Pancreas (tissue), 10 donors: ENCODE measurements at regions not wholly inside any gene's neighbourhood (a gene's known extent, or its start where the extent isn't known, plus 50 kb on each side); places are given as distances from the start of the nearest gene placed in this dataset.

Experiments
- ATAC-seq, 4 donors: fragments of 200-7000 bp; cut with Tn5 transposase; one replicate each; pipeline versions ENCODE4 v1.8.0 to v1.9.1; 2020; ENCODE audit warnings: mild to moderate bottlenecking in 4 of 4, moderate library complexity in 4 of 4
- DNase-seq, 6 donors: peaks; one replicate each; pipeline ENCODE4 v3.0.0-alpha.2; 2020
- FAIRE-seq: peaks from 2 replicates; lab custom pipeline; 2012; peaks lifted over from hg19 to GRCh38; lab: Jason Lieb, UNC
- H3K27ac ChIP-seq, 4 donors: fragments of 200-600 bp; sonication (generic); 1 replicate in 3 of 4; 2 replicates in 1 of 4; pipeline versions ENCODE4 v1.5.0 to v1.8.0; 2020
- H3K27me3 ChIP-seq, 4 donors: fragments of 200-600 bp; one replicate each; pipeline ENCODE4 v1.8.0; 2021
- H3K36me3 ChIP-seq, 3 donors: fragments of 200-600 bp; sonication (generic) in 1 of 3; one replicate each; pipeline versions ENCODE4 v1.5.0 to v1.8.0; 2020 to 2021
- H3K4me1 ChIP-seq, 3 donors: fragments of 200-600 bp; one replicate each; pipeline ENCODE4 v1.8.0; 2021
- H3K4me3 ChIP-seq, 4 donors: fragments of 200-600 bp; sonication (generic) in 2 of 4; one replicate each; pipeline versions ENCODE4 v1.5.0 to v1.8.0; 2020 to 2021
- H3K9me3 ChIP-seq, 4 donors: fragments of 200-600 bp; one replicate each; pipeline ENCODE4 v1.8.0; 2021
- WGBS, 2 donors: extraction: QIAGEN DNeasy Blood & Tissue Kit; methylation state at CpG; one replicate each; pipeline ENCODE4 v1.1.7; 2013; 5-methylcytosine and 5-hydroxymethylcytosine counted together
- intact Hi-C, 3 donors: fragments of 100-400 bp; cut with DNase I; formaldehyde crosslinking; loops; one replicate each; pipeline versions ENCODE4 v1.11.1 to v1.14.2; 2022
- TF ChIP-seq, protein P1 (sequence below), 4 donors: fragments of 200-600 bp; sonication (generic) in 3 of 4; IDR thresholded peaks; one replicate each; pipeline versions ENCODE4 v1.5.0 to v1.8.0; 2021; ENCODE audit warnings: antibody characterized with exemption in 4 of 4
- donor health status: healthy with polysubstance abuse.
- donor health status: DM: no; HTN: no; CAD: no; lungs with moderate emphysema.
- donor health status: DM: no; HTN: no; CAD: no.
- donor health status: control.
- donor health status: control.
- donor health status: Bipolar disorder and iron deficiency.
- donor health status: DM: yes; HTN: yes; CAD: no.
- donor health status: DM: no; HTN: no; CAD: no.
- donor health status: DM: no; HTN: no; CAD: no.
- donor health status: DM: yes; HTN: yes; CAD: no.

DNA sequence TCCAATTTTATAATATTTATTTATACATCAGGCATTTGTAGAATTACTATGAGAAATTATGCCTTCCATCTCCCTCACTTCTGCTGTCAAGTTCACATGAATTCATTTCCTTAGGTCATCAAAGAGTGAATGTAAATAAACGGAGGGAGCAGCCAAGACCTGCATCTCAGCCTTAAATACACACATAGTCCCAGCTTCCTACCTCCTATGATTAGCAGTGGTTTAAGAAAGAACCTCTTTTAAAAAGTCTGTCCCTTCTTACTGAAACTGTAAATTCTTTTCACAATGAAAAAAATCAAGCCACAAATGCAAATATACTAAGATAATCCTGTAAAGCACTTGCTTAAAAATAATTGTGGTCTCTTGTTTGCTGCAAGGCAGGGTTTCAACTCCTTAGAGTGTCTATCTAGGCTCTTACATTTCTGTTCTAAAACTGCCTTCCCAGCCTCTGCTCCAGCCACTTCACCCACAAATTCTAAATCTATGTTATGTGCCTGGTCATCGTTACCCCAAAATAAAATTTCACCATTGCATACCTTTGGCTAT, 532.7 kb upstream of the FSHR start:
- no peak for FAIRE-seq
- WGBS, 2 donors = 31 to 33% methylated on average over 2 of the region's 2 CpGs
- TF ChIP-seq, protein P1, sequence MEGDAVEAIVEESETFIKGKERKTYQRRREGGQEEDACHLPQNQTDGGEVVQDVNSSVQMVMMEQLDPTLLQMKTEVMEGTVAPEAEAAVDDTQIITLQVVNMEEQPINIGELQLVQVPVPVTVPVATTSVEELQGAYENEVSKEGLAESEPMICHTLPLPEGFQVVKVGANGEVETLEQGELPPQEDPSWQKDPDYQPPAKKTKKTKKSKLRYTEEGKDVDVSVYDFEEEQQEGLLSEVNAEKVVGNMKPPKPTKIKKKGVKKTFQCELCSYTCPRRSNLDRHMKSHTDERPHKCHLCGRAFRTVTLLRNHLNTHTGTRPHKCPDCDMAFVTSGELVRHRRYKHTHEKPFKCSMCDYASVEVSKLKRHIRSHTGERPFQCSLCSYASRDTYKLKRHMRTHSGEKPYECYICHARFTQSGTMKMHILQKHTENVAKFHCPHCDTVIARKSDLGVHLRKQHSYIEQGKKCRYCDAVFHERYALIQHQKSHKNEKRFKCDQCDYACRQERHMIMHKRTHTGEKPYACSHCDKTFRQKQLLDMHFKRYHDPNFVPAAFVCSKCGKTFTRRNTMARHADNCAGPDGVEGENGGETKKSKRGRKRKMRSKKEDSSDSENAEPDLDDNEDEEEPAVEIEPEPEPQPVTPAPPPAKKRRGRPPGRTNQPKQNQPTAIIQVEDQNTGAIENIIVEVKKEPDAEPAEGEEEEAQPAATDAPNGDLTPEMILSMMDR (IDR thresholded peaks at IDR 0.05) = no peak

DNA sequence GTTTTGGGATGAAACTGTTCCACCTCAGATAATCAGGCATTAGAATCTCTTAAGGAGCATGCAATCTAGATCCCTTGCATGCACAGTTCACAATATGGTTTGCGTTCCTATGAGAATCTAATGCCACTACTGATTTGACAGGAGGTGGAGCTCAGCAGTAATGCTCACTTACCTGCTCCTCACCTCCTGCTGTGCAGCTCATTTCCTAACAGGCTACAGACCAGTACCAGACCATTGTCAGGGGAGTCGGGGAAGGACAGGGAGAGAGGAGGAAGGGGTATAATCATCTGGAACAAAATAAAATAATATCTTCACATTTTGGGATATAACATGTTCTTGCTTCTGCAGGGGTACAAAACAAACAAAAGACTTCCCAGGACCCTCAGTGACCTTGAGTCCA, 532.0 kb upstream of the FSHR start:
- Histone ChIP-seq H3K4me1 (no peaks in the 10 kb centered on the region), H3K9me3 (no peaks in the 10 kb centered on the region), H3K4me3 (no peak overlapping the region), H3K36me3 (no peaks in the 10 kb centered on the region), H3K27me3 (no peaks in the 10 kb centered on the region), H3K27ac (no peak overlapping the region)
- 42 to 61% methylated on average over 2 of the region's 2 CpGs for WGBS, 2 donors
- DNase-seq (no peak), FAIRE-seq (no peak), ATAC-seq (no peak)
- intact Hi-C loops = no loop called here
- TF ChIP-seq, protein P1 (IDR thresholded peaks at IDR 0.05) = no peak

More for the DNA sequence above, 532.7 kb upstream of the FSHR start:
- ATAC-seq (no peak), DNase-seq (no peak)
- Histone ChIP-seq H3K27ac (no peak overlapping the region), H3K27me3 (no peaks in the 10 kb centered on the region), H3K4me1 (no peaks in the 10 kb centered on the region), H3K36me3 (no peaks in the 10 kb centered on the region), H3K4me3 (no peak overlapping the region), H3K9me3 (no peaks in the 10 kb centered on the region)
- intact Hi-C loops = no loop called here

DNA sequence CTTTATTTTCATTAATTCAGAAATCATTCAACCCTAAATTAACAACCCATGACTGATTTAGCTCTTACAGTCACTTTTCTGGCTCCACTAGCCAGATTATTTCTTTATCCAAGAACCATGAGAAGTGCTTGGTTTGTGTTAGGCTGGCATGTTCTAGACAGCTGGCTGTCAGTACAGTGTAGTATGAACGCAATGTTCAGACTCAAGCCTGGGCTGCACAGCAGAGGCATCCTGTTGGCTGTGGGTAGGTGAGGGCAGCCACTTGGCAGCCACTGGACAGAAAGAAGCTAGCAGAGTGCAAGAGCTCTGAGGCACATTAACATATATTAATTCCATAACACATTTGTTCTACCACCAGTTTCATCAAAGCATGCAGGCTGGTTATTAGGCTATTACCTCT, 522.9 kb upstream of the FSHR start:
- WGBS, 2 donors = 83 to 91% methylated on average over 1 of the region's 1 CpG
- Histone ChIP-seq H3K36me3 (no peaks in the 10 kb centered on the region), H3K4me3 (no peak overlapping the region), H3K27ac (no peak overlapping the region), H3K4me1 (no peaks in the 10 kb centered on the region), H3K27me3 (peaks cover 0 to 3% (median 0%) of the 10 kb centered on the region in 4 donors), H3K9me3 (no peaks in the 10 kb centered on the region)
- FAIRE-seq = no peak
- DNase-seq = no peak
- intact Hi-C loops = no loop called here
- no peak for ATAC-seq
- TF ChIP-seq, protein P1 (IDR thresholded peaks at IDR 0.05) = no peak

DNA sequence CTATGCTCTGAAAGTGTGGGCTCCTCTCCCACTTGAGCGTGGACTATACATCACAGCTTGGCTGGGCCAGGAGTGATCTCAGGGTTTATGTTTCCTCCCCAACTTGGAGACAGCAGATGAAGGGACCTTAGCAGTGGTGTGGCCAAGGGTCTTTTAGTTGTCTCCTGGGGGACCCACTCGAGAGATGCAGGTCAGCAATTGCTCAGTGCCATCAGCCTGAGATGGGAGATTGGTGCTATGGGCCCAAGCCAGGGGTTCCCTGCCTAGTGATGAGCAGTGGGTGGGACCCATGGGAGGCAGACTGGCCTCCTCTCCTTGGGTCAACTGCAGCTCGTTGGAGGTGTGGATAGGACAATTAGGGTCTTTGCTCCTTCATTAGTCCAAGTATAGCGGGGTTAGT, 510.5 kb upstream of the FSHR start:
- DNase-seq (no peak), ATAC-seq (no peak), FAIRE-seq (no peak)
- no peaks in the 10 kb centered on the region for H3K4me1 ChIP-seq
- H3K36me3 ChIP-seq = no peaks in the 10 kb centered on the region
- 68 to 69% methylated on average over 4 of the region's 4 CpGs for WGBS, 2 donors
- no peaks in the 10 kb centered on the region for H3K9me3 ChIP-seq
- TF ChIP-seq, protein P1 (IDR thresholded peaks at IDR 0.05) = no peak
- no peaks in the 10 kb centered on the region for H3K27me3 ChIP-seq
- no peak overlapping the region for H3K4me3 ChIP-seq
- intact Hi-C loops = no loop called here
- no peak overlapping the region for H3K27ac ChIP-seq

DNA sequence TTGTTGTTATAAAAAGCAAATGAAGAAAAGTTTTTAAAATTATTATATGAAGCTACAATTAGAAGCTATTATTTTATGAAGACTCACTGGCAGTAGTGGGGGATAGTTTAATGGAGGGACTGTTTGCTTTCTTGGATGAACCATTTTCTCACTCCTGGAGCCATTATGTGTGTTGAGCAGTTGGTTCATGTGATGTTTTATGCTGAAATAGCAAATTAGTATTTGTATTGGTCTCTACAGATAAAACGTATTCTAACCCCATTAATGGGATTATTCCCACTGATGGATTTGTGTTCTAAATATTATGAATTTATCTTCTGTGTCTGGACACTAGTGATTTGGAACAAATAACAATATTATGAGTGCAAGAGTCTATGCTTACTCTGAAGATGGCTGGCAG, 507.5 kb upstream of the FSHR start:
- Histone ChIP-seq H3K27me3 (no peaks in the 10 kb centered on the region), H3K27ac (no peak overlapping the region), H3K4me1 (no peaks in the 10 kb centered on the region), H3K4me3 (no peak overlapping the region), H3K9me3 (no peaks in the 10 kb centered on the region), H3K36me3 (no peaks in the 10 kb centered on the region)
- FAIRE-seq (no peak), ATAC-seq (no peak), DNase-seq (no peak)
- intact Hi-C loops = no loop called here
- TF ChIP-seq, protein P1 (IDR thresholded peaks at IDR 0.05) = no peak
- 34 to 38% methylated on average over 1 of the region's 1 CpG for WGBS, 2 donors
